GM19438 (cell line): ENCODE measurements at regions not wholly inside any gene's neighbourhood (a gene's known extent, or its start where the extent isn't known, plus 50 kb on each side); places are given as distances from the start of the nearest gene placed in this dataset.
A peak's percentile ranks its signal among the peaks of the same experiment; 100 is the strongest.
"Not testable (repeated sequence)": the region's sequence is repeated elsewhere in the genome, so short reads cannot be mapped to it uniquely, and the experiment has no call there.

Source experiments
- ATAC-seq: cut with Tn5 transposase; IDR thresholded peaks from one replicate; pipeline ENCODE4 v1.9.1; 2021; ENCODE audit warnings: low read depth; ENCODE audit not compliant: unreplicated experiment

GRCh38 chr1:182172699-182173098 lies 111.2 kb upstream of the ZNF648 start:
- no peak for ATAC-seq

GRCh38 chr1:182170891-182171461 lies 109.5 kb upstream of the ZNF648 start:
- ATAC-seq: no peak

- no peak for ATAC-seq
Measured at GRCh38 chr1:182169203-182169602, 107.7 kb upstream of the ZNF648 start.

GRCh38 chr1:182166750-182167149 lies 105.2 kb upstream of the ZNF648 start:
- no peak for ATAC-seq

GRCh38 chr1:182166321-182166720 lies 104.8 kb upstream of the ZNF648 start:
- no peak for ATAC-seq

- no peak for ATAC-seq
Measured at GRCh38 chr1:182164273-182164672, 102.8 kb upstream of the ZNF648 start.

- ATAC-seq: no peak
Measured at GRCh38 chr1:182163821-182164223, 102.3 kb upstream of the ZNF648 start.

- ATAC-seq: no peak
Measured at GRCh38 chr1:182159443-182159842, 97.9 kb upstream of the ZNF648 start.

GRCh38 chr1:182157187-182157586 lies 95.7 kb upstream of the ZNF648 start:
- no peak for ATAC-seq

GRCh38 chr1:182154425-182154824 lies 92.9 kb upstream of the ZNF648 start:
- not testable (repeated sequence) for ATAC-seq

- ATAC-seq: no peak
Measured at GRCh38 chr1:182149411-182149965, 88.0 kb upstream of the ZNF648 start.

- no peak for ATAC-seq
Measured at GRCh38 chr1:182147951-182148350, 86.4 kb upstream of the ZNF648 start.

GRCh38 chr1:182147136-182147820 lies 85.8 kb upstream of the ZNF648 start:
- ATAC-seq: peak; percentile 92

- ATAC-seq: no peak
Measured at GRCh38 chr1:182146286-182146685, 84.8 kb upstream of the ZNF648 start.

GRCh38 chr1:182145441-182145840 lies 83.9 kb upstream of the ZNF648 start:
- ATAC-seq: no peak

- no peak for ATAC-seq
Measured at GRCh38 chr1:182144646-182145030, 83.1 kb upstream of the ZNF648 start.

- ATAC-seq: no peak
Measured at GRCh38 chr1:182143825-182144645, 82.5 kb upstream of the ZNF648 start.

- ATAC-seq: no peak
Measured at GRCh38 chr1:182143154-182143657, 81.7 kb upstream of the ZNF648 start.

- ATAC-seq: no peak
Measured at GRCh38 chr1:182142621-182143020, 81.1 kb upstream of the ZNF648 start.

GRCh38 chr1:182141040-182141439 lies 79.5 kb upstream of the ZNF648 start:
- ATAC-seq: no peak

- ATAC-seq: no peak
Measured at GRCh38 chr1:182139496-182139895, 78.0 kb upstream of the ZNF648 start.
